ENCODE measurements at regions not wholly inside any gene's neighbourhood (a gene's known extent, or its start where the extent isn't known, plus 50 kb on each side); places are given as distances from the start of the nearest gene placed in this dataset.

DNA sequence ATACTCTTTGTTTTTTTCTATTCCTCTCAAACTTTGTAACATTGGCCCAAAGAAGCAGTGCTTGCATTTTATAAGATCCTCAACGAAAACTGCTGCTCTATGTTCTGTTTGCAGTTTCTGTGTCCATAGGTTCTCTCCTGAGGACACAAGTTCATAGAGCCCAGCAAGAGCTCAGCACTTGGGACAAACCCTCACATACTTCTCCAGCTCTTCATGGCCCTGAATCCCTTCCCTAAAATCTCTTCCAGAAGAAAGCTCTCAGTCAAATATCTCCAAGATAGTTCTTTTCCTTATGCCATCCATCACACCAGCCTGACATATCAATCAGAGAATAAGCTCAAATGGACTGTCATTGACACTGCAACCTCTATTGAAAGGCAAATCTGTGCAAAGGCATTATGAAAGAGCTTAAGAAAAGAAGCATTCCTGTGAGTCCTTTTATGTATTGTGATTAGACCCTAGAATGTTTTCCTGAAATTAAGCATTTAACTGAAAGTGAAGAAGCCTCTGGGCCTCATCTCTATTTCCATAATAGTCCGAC, 405.5 kb downstream of the ANKRD7 start:
- no peaks in the 10 kb centered on the region for H3K9me3 ChIP-seq (ENCODE audit: low read length)
- H3K4me3 ChIP-seq (ENCODE audit: low read length) = no peak overlapping the region
- H3K9me2 ChIP-seq (ENCODE audit: insufficient read depth, low read length) = no peaks in the 10 kb centered on the region
- TF ChIP-seq SMC3 (conservative IDR thresholded peaks at IDR 0.05; ENCODE audit: poor library complexity) (no peak), RAD21 (conservative IDR thresholded peaks at IDR 0.05) (no peak), TAF1 (IDR thresholded peaks at IDR 0.05; ENCODE audit: low read depth) (no peak), EZH2 (IDR thresholded peaks at IDR 0.05; ENCODE audit: borderline replicate concordance, insufficient read depth, low read length, poor library complexity, severe bottlenecking) (no peak), MXI1 (conservative IDR thresholded peaks at IDR 0.05; ENCODE audit: poor library complexity, severe bottlenecking) (no peak), POLR2AphosphoS5 (IDR thresholded peaks at IDR 0.05) (no peak), EP300 (conservative IDR thresholded peaks at IDR 0.05; ENCODE audit: poor library complexity, severe bottlenecking) (no peak)
- TF ChIP-seq, protein P1, sequence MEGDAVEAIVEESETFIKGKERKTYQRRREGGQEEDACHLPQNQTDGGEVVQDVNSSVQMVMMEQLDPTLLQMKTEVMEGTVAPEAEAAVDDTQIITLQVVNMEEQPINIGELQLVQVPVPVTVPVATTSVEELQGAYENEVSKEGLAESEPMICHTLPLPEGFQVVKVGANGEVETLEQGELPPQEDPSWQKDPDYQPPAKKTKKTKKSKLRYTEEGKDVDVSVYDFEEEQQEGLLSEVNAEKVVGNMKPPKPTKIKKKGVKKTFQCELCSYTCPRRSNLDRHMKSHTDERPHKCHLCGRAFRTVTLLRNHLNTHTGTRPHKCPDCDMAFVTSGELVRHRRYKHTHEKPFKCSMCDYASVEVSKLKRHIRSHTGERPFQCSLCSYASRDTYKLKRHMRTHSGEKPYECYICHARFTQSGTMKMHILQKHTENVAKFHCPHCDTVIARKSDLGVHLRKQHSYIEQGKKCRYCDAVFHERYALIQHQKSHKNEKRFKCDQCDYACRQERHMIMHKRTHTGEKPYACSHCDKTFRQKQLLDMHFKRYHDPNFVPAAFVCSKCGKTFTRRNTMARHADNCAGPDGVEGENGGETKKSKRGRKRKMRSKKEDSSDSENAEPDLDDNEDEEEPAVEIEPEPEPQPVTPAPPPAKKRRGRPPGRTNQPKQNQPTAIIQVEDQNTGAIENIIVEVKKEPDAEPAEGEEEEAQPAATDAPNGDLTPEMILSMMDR (IDR thresholded peaks at IDR 0.05; ENCODE audit: poor library complexity, severe bottlenecking) = no peak
- TF ChIP-seq, protein P2, sequence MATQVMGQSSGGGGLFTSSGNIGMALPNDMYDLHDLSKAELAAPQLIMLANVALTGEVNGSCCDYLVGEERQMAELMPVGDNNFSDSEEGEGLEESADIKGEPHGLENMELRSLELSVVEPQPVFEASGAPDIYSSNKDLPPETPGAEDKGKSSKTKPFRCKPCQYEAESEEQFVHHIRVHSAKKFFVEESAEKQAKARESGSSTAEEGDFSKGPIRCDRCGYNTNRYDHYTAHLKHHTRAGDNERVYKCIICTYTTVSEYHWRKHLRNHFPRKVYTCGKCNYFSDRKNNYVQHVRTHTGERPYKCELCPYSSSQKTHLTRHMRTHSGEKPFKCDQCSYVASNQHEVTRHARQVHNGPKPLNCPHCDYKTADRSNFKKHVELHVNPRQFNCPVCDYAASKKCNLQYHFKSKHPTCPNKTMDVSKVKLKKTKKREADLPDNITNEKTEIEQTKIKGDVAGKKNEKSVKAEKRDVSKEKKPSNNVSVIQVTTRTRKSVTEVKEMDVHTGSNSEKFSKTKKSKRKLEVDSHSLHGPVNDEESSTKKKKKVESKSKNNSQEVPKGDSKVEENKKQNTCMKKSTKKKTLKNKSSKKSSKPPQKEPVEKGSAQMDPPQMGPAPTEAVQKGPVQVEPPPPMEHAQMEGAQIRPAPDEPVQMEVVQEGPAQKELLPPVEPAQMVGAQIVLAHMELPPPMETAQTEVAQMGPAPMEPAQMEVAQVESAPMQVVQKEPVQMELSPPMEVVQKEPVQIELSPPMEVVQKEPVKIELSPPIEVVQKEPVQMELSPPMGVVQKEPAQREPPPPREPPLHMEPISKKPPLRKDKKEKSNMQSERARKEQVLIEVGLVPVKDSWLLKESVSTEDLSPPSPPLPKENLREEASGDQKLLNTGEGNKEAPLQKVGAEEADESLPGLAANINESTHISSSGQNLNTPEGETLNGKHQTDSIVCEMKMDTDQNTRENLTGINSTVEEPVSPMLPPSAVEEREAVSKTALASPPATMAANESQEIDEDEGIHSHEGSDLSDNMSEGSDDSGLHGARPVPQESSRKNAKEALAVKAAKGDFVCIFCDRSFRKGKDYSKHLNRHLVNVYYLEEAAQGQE (IDR thresholded peaks at IDR 0.05; ENCODE audit: borderline replicate concordance) = no peak
- no peaks in the 10 kb centered on the region for H3K79me2 ChIP-seq (replicated peaks; ENCODE audit: insufficient read depth, low read length)
- no peak overlapping the region for H3K4me2 ChIP-seq (ENCODE audit: low read length)
- H3F3A ChIP-seq (ENCODE audit: insufficient read depth, low read length, poor library complexity, severe bottlenecking) = peaks cover 2% of the 10 kb centered on the region
- no peak overlapping the region for H3K27ac ChIP-seq (ENCODE audit: low read length)
- H2AFZ ChIP-seq (ENCODE audit: low read depth, low read length) = no peak overlapping the region
- no peak overlapping the region for H3K9ac ChIP-seq (ENCODE audit: low read length)
- no peaks in the 10 kb centered on the region for H4K20me1 ChIP-seq (ENCODE audit: insufficient read depth)
- H3K36me3 ChIP-seq (ENCODE audit: insufficient read depth, low read length) = no peaks in the 10 kb centered on the region
- H3K27me3 ChIP-seq (ENCODE audit: insufficient read depth, low read depth, low read length) = no peaks in the 10 kb centered on the region

DNA sequence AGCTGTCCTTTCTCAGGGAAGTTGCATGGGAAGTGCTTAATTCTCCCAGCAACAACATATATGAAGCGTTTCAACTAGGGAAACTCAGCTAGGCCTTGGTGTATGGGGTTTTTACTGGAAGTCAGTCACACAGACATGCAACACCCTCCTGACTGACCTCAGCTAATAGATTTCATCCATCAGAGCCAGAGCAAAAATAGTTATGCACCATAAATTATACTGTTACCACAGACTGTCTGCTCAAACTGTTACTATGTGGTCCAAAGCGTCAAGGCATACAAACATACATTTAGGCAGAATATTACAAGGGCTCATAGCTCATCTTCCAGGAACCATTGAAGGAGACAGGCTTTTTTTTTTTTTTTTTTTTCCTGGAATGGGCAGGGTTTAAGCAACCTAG, 417.9 kb downstream of the ANKRD7 start:
- H3K79me2 ChIP-seq (replicated peaks; ENCODE audit: insufficient read depth, low read length) = no peaks in the 10 kb centered on the region
- H3K9me2 ChIP-seq (ENCODE audit: insufficient read depth, low read length) = no peaks in the 10 kb centered on the region
- no peak overlapping the region for H3K4me2 ChIP-seq (ENCODE audit: low read length)
- H3K27ac ChIP-seq (ENCODE audit: low read length) = no peak overlapping the region
- no peak overlapping the region for H3K9ac ChIP-seq (ENCODE audit: low read length)
- no peaks in the 10 kb centered on the region for H3K36me3 ChIP-seq (ENCODE audit: insufficient read depth, low read length)
- no peak overlapping the region for H3K4me3 ChIP-seq (ENCODE audit: low read length)
- H4K20me1 ChIP-seq (ENCODE audit: insufficient read depth) = no peaks in the 10 kb centered on the region
- no peak for TF ChIP-seq SMC3 (conservative IDR thresholded peaks at IDR 0.05; ENCODE audit: poor library complexity)
- H3K27me3 ChIP-seq (ENCODE audit: insufficient read depth, low read depth, low read length) = no peaks in the 10 kb centered on the region
- no peaks in the 10 kb centered on the region for H3F3A ChIP-seq (ENCODE audit: insufficient read depth, low read length, poor library complexity, severe bottlenecking)
- no peaks in the 10 kb centered on the region for H3K9me3 ChIP-seq (ENCODE audit: low read length)
- H2AFZ ChIP-seq (ENCODE audit: low read depth, low read length) = no peak overlapping the region

DNA sequence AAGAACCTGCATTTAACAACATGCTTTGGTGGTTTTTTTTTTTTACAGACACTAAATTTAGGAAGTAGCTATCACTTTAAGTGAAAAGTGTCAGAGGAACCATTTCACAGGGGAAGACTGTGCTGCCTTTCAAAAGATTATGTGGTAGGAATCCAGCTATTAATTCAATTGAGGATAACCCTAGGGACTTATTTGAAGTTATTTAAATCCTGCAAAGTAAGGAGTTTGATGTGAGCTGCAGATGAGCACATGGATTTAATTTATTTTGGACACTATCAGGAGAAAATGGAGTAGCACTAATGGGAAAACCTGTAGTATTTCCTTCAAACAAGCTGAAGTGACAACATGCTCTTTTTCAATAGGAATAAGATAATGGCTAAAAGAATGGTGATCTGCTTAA, 419.8 kb downstream of the ANKRD7 start:
- Histone ChIP-seq H2AFZ (ENCODE audit: low read depth, low read length) (no peak overlapping the region), H4K20me1 (ENCODE audit: insufficient read depth) (no peaks in the 10 kb centered on the region), H3K27ac (ENCODE audit: low read length) (no peak overlapping the region), H3K4me2 (ENCODE audit: low read length) (no peak overlapping the region), H3K9ac (ENCODE audit: low read length) (no peak overlapping the region), H3K9me3 (ENCODE audit: low read length) (no peaks in the 10 kb centered on the region), H3F3A (ENCODE audit: insufficient read depth, low read length, poor library complexity, severe bottlenecking) (no peaks in the 10 kb centered on the region), H3K79me2 (replicated peaks; ENCODE audit: insufficient read depth, low read length) (no peaks in the 10 kb centered on the region), H3K36me3 (ENCODE audit: insufficient read depth, low read length) (no peaks in the 10 kb centered on the region), H3K9me2 (ENCODE audit: insufficient read depth, low read length) (no peaks in the 10 kb centered on the region), H3K27me3 (ENCODE audit: insufficient read depth, low read depth, low read length) (no peaks in the 10 kb centered on the region), H3K4me3 (ENCODE audit: low read length) (no peak overlapping the region)
- peak; percentile 6 for TF ChIP-seq POLR2AphosphoS5 (IDR thresholded peaks at IDR 0.05)
- no peak for TF ChIP-seq MXI1 (conservative IDR thresholded peaks at IDR 0.05; ENCODE audit: poor library complexity, severe bottlenecking)

Measured in neural cell (in vitro differentiated cells).